ENCODE measurements at regions not wholly inside any gene's neighbourhood (a gene's known extent, or its start where the extent isn't known, plus 50 kb on each side); places are given as distances from the start of the nearest gene placed in this dataset.
"Not testable (repeated sequence)": the region's sequence is repeated elsewhere in the genome, so short reads cannot be mapped to it uniquely, and the experiment has no call there.

GRCh38 chr13:53445686-53446085, 417.1 kb downstream of the OLFM4 start:
- 95 to 100% methylated on average over 1 of the region's 1 CpG for WGBS, 2 experiments (ENCODE audit: insufficient coverage in 1 of 2, insufficient read length in 1 of 2)
- no peak overlapping the region for H3K4me3 Mint-ChIP-seq

GRCh38 chr13:53447456-53447855, 418.8 kb downstream of the OLFM4 start:
- Histone ChIP-seq H3K27ac (ENCODE audit: low read depth, low read length) (no peak overlapping the region), H3K27me3 (ENCODE audit: control insufficient read depth, insufficient read depth, low read length, poor library complexity, severe bottlenecking) (no peaks in the 10 kb centered on the region), H3K36me3 (ENCODE audit: control insufficient read depth, insufficient read depth, low read length) (no peaks in the 10 kb centered on the region), H3K4me3 (ENCODE audit: low read length) (no peak overlapping the region), H3K9me3 (ENCODE audit: control insufficient read depth, low read length) (no peaks in the 10 kb centered on the region), H3K9ac (ENCODE audit: extremely low read depth, low read length, poor library complexity, severe bottlenecking) (no peak overlapping the region), H3K4me1 (ENCODE audit: control insufficient read depth, insufficient read depth, low read length) (no peaks in the 10 kb centered on the region)
- no peaks in the 10 kb centered on the region for H3K4me1 Mint-ChIP-seq
- H3K9me3 Mint-ChIP-seq = peaks cover 26% of the 10 kb centered on the region
- DNase-seq = no peak
- H3K27ac Mint-ChIP-seq = no peak overlapping the region
- no peaks in the 10 kb centered on the region for H3K36me3 Mint-ChIP-seq (ENCODE audit: low read depth)
- no peak for TF ChIP-seq CTCF (conservative IDR thresholded peaks at IDR 0.05)
- peaks cover 3% of the 10 kb centered on the region for H3K27me3 Mint-ChIP-seq (ENCODE audit: insufficient read depth)
- 90 to 98% methylated on average over 3 of the region's 4 CpGs for WGBS, 2 experiments (ENCODE audit: insufficient coverage in 1 of 2, insufficient read length in 1 of 2)
- no peak overlapping the region for H3K4me3 Mint-ChIP-seq

More at GRCh38 chr13:53445686-53446085, 417.1 kb downstream of the OLFM4 start:
- Histone ChIP-seq H3K36me3 (ENCODE audit: control insufficient read depth, insufficient read depth, low read length) (no peaks in the 10 kb centered on the region), H3K27me3 (ENCODE audit: control insufficient read depth, insufficient read depth, low read length, poor library complexity, severe bottlenecking) (no peaks in the 10 kb centered on the region), H3K27ac (ENCODE audit: low read depth, low read length) (no peak overlapping the region), H3K9me3 (ENCODE audit: control insufficient read depth, low read length) (no peaks in the 10 kb centered on the region), H3K4me3 (ENCODE audit: low read length) (no peak overlapping the region), H3K4me1 (ENCODE audit: control insufficient read depth, insufficient read depth, low read length) (no peaks in the 10 kb centered on the region), H3K9ac (ENCODE audit: extremely low read depth, low read length, poor library complexity, severe bottlenecking) (no peak overlapping the region)
- no peak for DNase-seq
- Mint-ChIP-seq H3K4me1 (no peaks in the 10 kb centered on the region), H3K9me3 (peaks cover 14% of the 10 kb centered on the region), H3K27ac (no peak overlapping the region), H3K27me3 (ENCODE audit: insufficient read depth) (peaks cover 3% of the 10 kb centered on the region), H3K36me3 (ENCODE audit: low read depth) (no peaks in the 10 kb centered on the region)
- no peak for TF ChIP-seq CTCF (conservative IDR thresholded peaks at IDR 0.05)

- TF ChIP-seq CTCF (conservative IDR thresholded peaks at IDR 0.05) = no peak
- no peaks in the 10 kb centered on the region for H3K27me3 ChIP-seq (ENCODE audit: control insufficient read depth, insufficient read depth, low read length, poor library complexity, severe bottlenecking)
These were observed 419.2 kb downstream of the OLFM4 start for GRCh38 chr13:53447863-53448262.

GRCh38 chr13:53452263-53452808, 423.7 kb downstream of the OLFM4 start:
- not testable (repeated sequence) for H3K27ac ChIP-seq (ENCODE audit: low read depth, low read length); H3K4me1 ChIP-seq (ENCODE audit: control insufficient read depth, insufficient read depth, low read length); H3K4me1 Mint-ChIP-seq; H3K9ac ChIP-seq (ENCODE audit: extremely low read depth, low read length, poor library complexity, severe bottlenecking); H3K36me3 Mint-ChIP-seq (ENCODE audit: low read depth); H3K36me3 ChIP-seq (ENCODE audit: control insufficient read depth, insufficient read depth, low read length); H3K4me3 Mint-ChIP-seq; H3K27ac Mint-ChIP-seq; H3K4me3 ChIP-seq (ENCODE audit: low read length); DNase-seq; H3K27me3 ChIP-seq (ENCODE audit: control insufficient read depth, insufficient read depth, low read length, poor library complexity, severe bottlenecking); H3K27me3 Mint-ChIP-seq (ENCODE audit: insufficient read depth)
- peaks cover 10% of the 10 kb centered on the region for H3K9me3 ChIP-seq (ENCODE audit: control insufficient read depth, low read length)
- 93% methylated on average over 21 of the region's 29 CpGs; no CpG with 5 or more reads in 1 of the 2 experiments for WGBS, 2 experiments (ENCODE audit: insufficient coverage in 1 of 2, insufficient read length in 1 of 2)
- peaks cover 47% of the 10 kb centered on the region for H3K9me3 Mint-ChIP-seq

More at GRCh38 chr13:53447863-53448262, 419.2 kb downstream of the OLFM4 start:
- H3K9me3 Mint-ChIP-seq = peaks cover 27% of the 10 kb centered on the region
- no peaks in the 10 kb centered on the region for H3K36me3 Mint-ChIP-seq (ENCODE audit: low read depth)
- no peak overlapping the region for H3K4me3 ChIP-seq (ENCODE audit: low read length)
- H3K9me3 ChIP-seq (ENCODE audit: control insufficient read depth, low read length) = no peaks in the 10 kb centered on the region
- H3K9ac ChIP-seq (ENCODE audit: extremely low read depth, low read length, poor library complexity, severe bottlenecking) = no peak overlapping the region
- H3K4me1 Mint-ChIP-seq = no peaks in the 10 kb centered on the region
- no peak for DNase-seq
- H3K4me1 ChIP-seq (ENCODE audit: control insufficient read depth, insufficient read depth, low read length) = no peaks in the 10 kb centered on the region
- no peaks in the 10 kb centered on the region for H3K36me3 ChIP-seq (ENCODE audit: control insufficient read depth, insufficient read depth, low read length)
- H3K27me3 Mint-ChIP-seq (ENCODE audit: insufficient read depth) = peaks cover 3% of the 10 kb centered on the region
- WGBS, 2 experiments (ENCODE audit: insufficient coverage in 1 of 2, insufficient read length in 1 of 2) = 82 to 100% methylated on average over 1 to 4 of the region's 5 CpGs
- no peak overlapping the region for H3K27ac Mint-ChIP-seq
- no peak overlapping the region for H3K27ac ChIP-seq (ENCODE audit: low read depth, low read length)
- H3K4me3 Mint-ChIP-seq = no peak overlapping the region
